ENCODE measurements at regions not wholly inside any gene's neighbourhood (a gene's known extent, or its start where the extent isn't known, plus 50 kb on each side); places are given as distances from the start of the nearest gene placed in this dataset.
"Not testable (repeated sequence)": the region's sequence is repeated elsewhere in the genome, so short reads cannot be mapped to it uniquely, and the experiment has no call there.

- DNase-seq (ENCODE audit: low read depth), result no peak
- H3K36me3 ChIP-seq (ENCODE audit: control insufficient read depth, insufficient read depth, low read length), result no peaks in the 10 kb centered on the region
- TF ChIP-seq CTCF (IDR thresholded peaks at IDR 0.05; ENCODE audit: insufficient read depth, low read depth, low read length), result no peak
- ChIA-PET CTCF (no interaction called here), POLR2A (no interaction called here)
- no peak overlapping the region for H3K4me3 ChIP-seq (ENCODE audit: low read depth, low read length)
- no peaks in the 10 kb centered on the region for H3K27me3 ChIP-seq (ENCODE audit: control insufficient read depth, insufficient read depth, low read length)
Observed at GRCh38 chr4:164639001-164639400, 114.9 kb upstream of the SMIM31 start.

DNA sequence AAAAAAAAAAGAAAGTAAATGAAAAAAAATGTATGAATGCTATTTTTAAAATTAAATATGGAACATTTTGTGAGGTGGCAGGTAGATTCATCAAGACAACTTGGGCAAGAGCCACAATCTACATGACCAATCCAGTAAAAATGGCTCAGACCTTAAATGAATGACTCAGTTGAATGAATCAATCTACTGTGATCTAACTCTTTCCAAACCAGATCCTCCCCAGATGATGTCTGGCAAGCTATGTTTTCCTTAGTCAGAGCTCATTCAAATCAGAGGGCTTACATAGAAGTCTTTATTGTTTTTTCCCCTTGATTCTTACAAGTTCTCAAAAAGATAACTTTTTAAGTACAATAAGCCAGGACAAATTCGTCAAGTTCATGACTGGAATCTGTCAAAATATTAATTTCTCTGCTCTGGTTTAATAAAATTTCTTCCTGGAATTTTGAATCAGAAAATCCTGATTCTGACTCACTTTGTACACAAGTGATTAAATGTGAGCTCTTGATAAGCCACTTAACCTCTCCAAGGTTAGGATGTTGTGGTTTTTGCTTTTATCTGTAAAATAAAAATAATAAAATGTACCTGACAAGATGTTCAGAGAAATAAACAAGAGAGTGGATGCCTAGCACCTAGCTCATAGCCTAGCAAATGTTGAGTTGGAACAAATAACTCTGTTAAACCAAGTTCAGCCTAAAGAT lies 105.6 kb upstream of the SMIM31 start:
- Histone ChIP-seq H3K4me3 (ENCODE audit: low read depth, low read length) (no peak overlapping the region), H3K36me3 (ENCODE audit: control insufficient read depth, insufficient read depth, low read length) (no peaks in the 10 kb centered on the region), H3K27me3 (ENCODE audit: control insufficient read depth, insufficient read depth, low read length) (no peaks in the 10 kb centered on the region)
- no peak for DNase-seq (ENCODE audit: low read depth)
- ChIA-PET CTCF (no interaction called here), POLR2A (no interaction called here)
- TF ChIP-seq CTCF (IDR thresholded peaks at IDR 0.05; ENCODE audit: insufficient read depth, low read depth, low read length), result no peak

DNA sequence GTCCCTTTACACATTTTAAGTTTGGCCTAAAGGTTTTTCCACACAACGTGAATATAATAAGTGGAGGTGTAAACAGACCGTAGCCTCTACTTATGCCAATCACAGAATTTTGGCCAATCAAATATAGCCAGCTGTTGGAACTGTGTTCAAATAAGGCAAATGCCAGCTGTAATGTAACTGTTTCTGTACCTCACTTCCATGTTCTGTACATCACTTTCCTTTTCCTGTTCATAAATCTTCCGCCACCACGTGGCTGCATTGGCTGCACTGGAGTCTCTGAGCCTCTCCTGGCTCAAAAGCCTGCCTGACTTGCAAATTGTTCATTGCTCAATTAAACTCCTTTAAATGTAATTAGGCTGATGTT lies 105.1 kb upstream of the SMIM31 start:
- Histone ChIP-seq H3K4me3 (ENCODE audit: low read depth, low read length) (no peak overlapping the region), H3K36me3 (ENCODE audit: control insufficient read depth, insufficient read depth, low read length) (no peaks in the 10 kb centered on the region), H3K27me3 (ENCODE audit: control insufficient read depth, insufficient read depth, low read length) (no peaks in the 10 kb centered on the region)
- TF ChIP-seq CTCF (IDR thresholded peaks at IDR 0.05; ENCODE audit: insufficient read depth, low read depth, low read length), result no peak
- ChIA-PET CTCF (no interaction called here), POLR2A (no interaction called here)
- DNase-seq (ENCODE audit: low read depth), result no peak

DNA sequence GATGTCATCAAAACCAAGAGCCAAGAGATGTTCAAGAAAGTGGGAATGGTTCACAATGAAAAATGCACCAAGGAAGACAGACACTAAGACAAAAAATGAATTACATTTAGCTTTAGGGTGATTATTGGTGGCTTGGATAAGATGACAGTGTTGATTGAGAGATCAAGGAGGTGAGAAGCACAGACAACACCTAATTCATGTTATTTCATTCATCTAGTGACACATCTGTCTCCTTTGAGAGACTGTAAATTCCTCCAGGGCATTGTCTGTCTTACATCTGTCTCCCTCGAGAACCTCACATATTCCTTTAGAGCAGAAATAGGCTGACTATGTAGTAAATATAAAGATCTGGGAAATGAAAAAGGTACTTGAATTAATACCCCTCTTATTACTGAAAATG lies 94.2 kb upstream of the SMIM31 start:
- H3K27me3 ChIP-seq (ENCODE audit: control insufficient read depth, insufficient read depth, low read length), result no peaks in the 10 kb centered on the region
- DNase-seq (ENCODE audit: low read depth), result no peak
- ChIA-PET CTCF (interaction anchor here (0.8 kb wide), 1 partner anchor 52 kb away, joined by 3 read pairs; no protein-coding TSS in a partner anchor), POLR2A (no interaction called here)
- no peaks in the 10 kb centered on the region for H3K36me3 ChIP-seq (ENCODE audit: control insufficient read depth, insufficient read depth, low read length)
- no peak overlapping the region for H3K4me3 ChIP-seq (ENCODE audit: low read depth, low read length)
- TF ChIP-seq CTCF (IDR thresholded peaks at IDR 0.05; ENCODE audit: insufficient read depth, low read depth, low read length), result no peak

GRCh38 chr4:164676152-164676551 lies 77.8 kb upstream of the SMIM31 start:
- H3K27me3 ChIP-seq (ENCODE audit: control insufficient read depth, insufficient read depth, low read length); CTCF ChIA-PET; H3K4me3 ChIP-seq (ENCODE audit: low read depth, low read length); DNase-seq (ENCODE audit: low read depth); H3K36me3 ChIP-seq (ENCODE audit: control insufficient read depth, insufficient read depth, low read length); POLR2A ChIA-PET: not testable (repeated sequence)

GRCh38 chr4:164683040-164683439 lies 70.9 kb upstream of the SMIM31 start:
- Histone ChIP-seq H3K4me3 (ENCODE audit: low read depth, low read length) (no peak overlapping the region), H3K27me3 (ENCODE audit: control insufficient read depth, insufficient read depth, low read length) (no peaks in the 10 kb centered on the region), H3K36me3 (ENCODE audit: control insufficient read depth, insufficient read depth, low read length) (no peaks in the 10 kb centered on the region)
- ChIA-PET POLR2A (no interaction called here), CTCF (no interaction called here)
- TF ChIP-seq CTCF (IDR thresholded peaks at IDR 0.05; ENCODE audit: insufficient read depth, low read depth, low read length), result no peak
- DNase-seq (ENCODE audit: low read depth), result no peak

All from BJ (cell line).